ENCODE measurements at regions not wholly inside any gene's neighbourhood (a gene's known extent, or its start where the extent isn't known, plus 50 kb on each side); places are given as distances from the start of the nearest gene placed in this dataset.

DNA sequence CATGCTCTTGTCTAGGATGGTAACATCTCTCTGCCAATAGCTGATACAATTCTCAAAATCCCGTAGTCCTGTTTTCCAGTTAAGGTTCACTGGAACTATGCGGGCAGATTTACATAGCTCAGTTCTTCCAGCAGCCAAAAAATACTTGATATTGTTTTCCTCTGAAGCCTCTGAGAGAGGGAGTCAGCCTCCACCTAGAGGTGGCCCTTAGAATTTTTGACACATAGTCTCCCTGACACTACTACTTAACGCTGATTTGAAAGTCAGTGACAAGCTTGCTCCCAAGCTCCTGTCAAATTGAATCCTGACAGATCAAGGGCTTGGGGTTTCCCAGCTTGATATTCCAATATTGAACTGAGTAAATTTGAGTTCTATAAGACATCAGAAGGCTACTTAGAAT, 1780.1 kb downstream of the TP53TG3F start:
- Mint-ChIP-seq H3K4me1 (ENCODE audit: low read depth) (no peaks in the 10 kb centered on the region), H3K4me3 (no peak overlapping the region), H3K9me3 (peaks cover 11% of the 10 kb centered on the region), H3K27me3 (ENCODE audit: low read depth) (no peaks in the 10 kb centered on the region), H3K36me3 (ENCODE audit: insufficient read depth) (no peaks in the 10 kb centered on the region)
- DNase-seq: no peak
- ATAC-seq: no peak

DNA sequence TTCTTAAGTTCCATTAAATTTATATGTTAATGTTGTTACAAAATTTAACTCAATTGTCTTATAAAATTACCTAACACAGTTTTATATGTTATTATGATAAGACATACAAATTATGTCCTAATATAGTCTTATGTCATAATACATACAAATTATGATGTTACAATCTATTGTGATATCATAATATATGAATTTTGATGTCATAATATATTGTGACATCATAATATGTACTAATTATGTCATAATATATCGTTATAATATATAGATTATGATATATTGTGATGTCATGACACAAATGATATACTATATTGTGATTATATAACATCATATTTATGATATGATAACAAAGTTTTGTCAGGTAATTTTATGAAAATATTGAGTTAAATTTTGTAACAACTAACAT, 1789.6 kb downstream of the TP53TG3F start:
- Mint-ChIP-seq H3K9me3 (peaks cover 11% of the 10 kb centered on the region), H3K36me3 (ENCODE audit: insufficient read depth) (no peaks in the 10 kb centered on the region), H3K4me3 (no peak overlapping the region), H3K4me1 (ENCODE audit: low read depth) (no peaks in the 10 kb centered on the region), H3K27me3 (ENCODE audit: low read depth) (no peaks in the 10 kb centered on the region)
- no peak for ATAC-seq
- DNase-seq: no peak

DNA sequence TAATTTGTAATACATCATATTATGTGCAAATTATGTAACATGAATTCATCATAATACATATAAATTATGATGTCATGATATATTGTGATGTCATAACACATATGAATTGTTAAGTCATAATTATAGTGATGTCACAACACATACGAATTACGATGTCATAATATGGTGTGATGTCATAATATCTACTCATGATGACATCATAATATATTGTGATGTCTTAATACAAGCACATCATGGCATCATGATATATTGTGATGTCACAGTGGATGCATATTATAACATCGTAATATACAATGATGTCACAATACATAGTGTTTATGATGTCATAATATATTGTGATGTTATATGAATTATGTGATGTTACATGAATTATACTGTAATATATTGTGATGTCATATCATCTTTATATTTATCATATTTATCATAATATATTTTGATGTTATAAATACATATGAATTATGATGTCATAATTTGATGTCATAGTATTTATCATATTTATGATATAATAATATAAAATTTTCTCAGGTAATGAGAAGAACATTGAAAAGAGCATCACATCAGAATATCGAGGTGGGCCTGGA, 1793.0 kb downstream of the TP53TG3F start:
- Mint-ChIP-seq H3K4me1 (ENCODE audit: low read depth) (no peaks in the 10 kb centered on the region), H3K4me3 (no peak overlapping the region)

DNA sequence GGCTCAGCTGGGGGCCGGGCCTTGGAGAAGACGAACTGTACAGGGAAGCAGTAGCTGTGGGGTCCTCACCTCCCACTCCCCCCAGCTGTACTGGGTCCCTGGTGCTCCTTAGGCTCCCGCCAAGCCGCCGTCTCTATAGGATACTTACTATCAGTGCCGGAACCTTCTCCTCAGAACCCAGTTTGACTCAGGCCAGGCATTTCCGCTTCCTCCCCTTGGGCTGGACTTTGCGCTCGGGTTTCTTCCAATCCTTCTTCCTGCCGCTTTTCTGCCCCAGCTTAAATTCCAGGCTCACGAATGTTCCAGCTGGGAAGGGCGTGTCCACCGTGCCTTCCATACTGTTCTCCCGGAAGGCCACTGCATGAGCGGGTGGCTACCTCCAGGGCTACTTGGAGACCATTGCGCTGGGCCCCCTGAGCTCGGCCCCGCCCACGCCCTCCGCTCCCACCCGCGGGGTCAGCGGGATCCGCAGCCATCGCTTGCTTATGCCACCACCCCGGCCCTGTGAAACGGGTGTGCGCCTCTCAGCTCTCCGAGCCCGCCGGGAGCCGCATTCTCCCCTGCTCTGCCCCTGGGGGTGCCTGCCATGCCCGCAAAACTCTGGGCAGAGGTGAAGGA, 1795.9 kb downstream of the TP53TG3F start:
- ATAC-seq (no peak), DNase-seq (no peak)
- H3K4me3 Mint-ChIP-seq: no peak overlapping the region
- H3K4me1 Mint-ChIP-seq (ENCODE audit: low read depth): no peaks in the 10 kb centered on the region
- peaks cover 36% of the 10 kb centered on the region for H3K9me3 Mint-ChIP-seq
- H3K36me3 Mint-ChIP-seq (ENCODE audit: insufficient read depth): no peaks in the 10 kb centered on the region
- H3K27me3 Mint-ChIP-seq (ENCODE audit: low read depth): no peaks in the 10 kb centered on the region

More for the DNA sequence above, 1793.0 kb downstream of the TP53TG3F start:
- Mint-ChIP-seq H3K36me3 (ENCODE audit: insufficient read depth) (no peaks in the 10 kb centered on the region), H3K27me3 (ENCODE audit: low read depth) (no peaks in the 10 kb centered on the region), H3K9me3 (peaks cover 22% of the 10 kb centered on the region)
- ATAC-seq: no peak
- DNase-seq: no peak

DNA sequence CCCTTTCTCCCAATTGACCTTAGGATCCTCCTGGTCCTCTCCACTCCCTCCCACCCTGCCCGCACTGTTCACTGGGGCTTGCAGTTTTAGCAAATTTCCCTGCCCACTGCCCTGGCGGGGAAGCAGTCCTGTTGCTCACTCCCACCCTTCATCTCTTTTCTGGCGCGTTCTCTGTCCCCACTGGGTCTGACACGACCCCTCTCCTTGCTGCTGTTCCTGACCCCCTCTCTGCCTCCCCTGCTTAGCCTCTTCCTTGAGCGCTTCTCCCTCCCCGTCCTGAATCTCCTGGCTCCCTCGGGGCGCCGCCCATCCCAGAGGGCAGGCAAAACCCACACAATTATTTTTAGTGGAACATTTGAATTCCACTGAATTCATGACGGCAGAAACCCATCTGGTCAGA, 1796.4 kb downstream of the TP53TG3F start:
- ATAC-seq (no peak), DNase-seq (no peak)
- Mint-ChIP-seq H3K4me3 (no peak overlapping the region), H3K27me3 (ENCODE audit: low read depth) (no peaks in the 10 kb centered on the region), H3K9me3 (peaks cover 41% of the 10 kb centered on the region), H3K4me1 (ENCODE audit: low read depth) (no peaks in the 10 kb centered on the region), H3K36me3 (ENCODE audit: insufficient read depth) (no peaks in the 10 kb centered on the region)

DNA sequence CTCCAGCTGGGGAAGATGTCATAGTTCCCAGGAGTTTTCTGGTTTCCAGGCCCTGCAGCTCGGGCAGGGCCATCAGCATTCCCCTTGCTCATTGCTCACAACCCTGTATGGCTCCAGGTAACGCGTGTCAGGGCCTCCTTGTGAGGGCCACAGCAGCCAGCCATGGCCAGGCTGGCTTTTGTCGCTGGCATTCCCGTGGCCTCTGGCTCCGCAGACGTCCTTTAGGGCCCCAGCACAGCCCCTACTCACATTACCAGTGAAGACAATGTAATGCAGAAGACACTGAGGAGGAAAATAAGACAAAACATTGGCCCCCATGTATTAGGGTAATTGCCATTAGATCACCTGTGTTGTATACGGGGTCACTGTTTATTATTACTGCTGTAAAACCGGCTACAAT, 1799.0 kb downstream of the TP53TG3F start:
- ATAC-seq: no peak
- H3K4me3 Mint-ChIP-seq: no peak overlapping the region
- DNase-seq: no peak
- H3K27me3 Mint-ChIP-seq (ENCODE audit: low read depth): no peaks in the 10 kb centered on the region
- H3K9me3 Mint-ChIP-seq: peaks cover 44% of the 10 kb centered on the region
- no peaks in the 10 kb centered on the region for H3K36me3 Mint-ChIP-seq (ENCODE audit: insufficient read depth)
- H3K4me1 Mint-ChIP-seq (ENCODE audit: low read depth): no peaks in the 10 kb centered on the region

DNA sequence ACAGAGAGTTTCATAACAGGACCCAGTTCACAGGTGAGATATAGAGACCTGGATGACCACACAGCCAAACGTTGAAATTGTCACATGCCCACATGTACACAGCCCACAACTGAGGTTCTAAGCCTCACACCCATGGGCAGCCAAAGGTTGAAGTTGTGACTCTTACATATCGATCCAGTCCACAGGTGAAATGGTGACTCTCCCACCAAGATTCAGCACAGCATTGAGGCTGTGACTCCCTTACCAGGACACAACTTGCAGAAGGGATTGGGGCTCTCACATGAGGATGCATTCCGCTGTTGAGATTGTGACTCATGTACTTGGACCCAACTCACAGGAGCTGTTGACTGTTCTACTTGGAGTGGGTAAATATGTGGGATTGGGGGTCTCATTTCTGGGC, 1836.4 kb downstream of the TP53TG3F start:
- ATAC-seq (no peak), DNase-seq (no peak)
- no peaks in the 10 kb centered on the region for H3K36me3 Mint-ChIP-seq (ENCODE audit: insufficient read depth)
- H3K4me1 Mint-ChIP-seq (ENCODE audit: low read depth): no peaks in the 10 kb centered on the region
- H3K4me3 Mint-ChIP-seq: no peak overlapping the region
- no peaks in the 10 kb centered on the region for H3K27me3 Mint-ChIP-seq (ENCODE audit: low read depth)
- H3K9me3 Mint-ChIP-seq: peaks cover 4% of the 10 kb centered on the region

DNA sequence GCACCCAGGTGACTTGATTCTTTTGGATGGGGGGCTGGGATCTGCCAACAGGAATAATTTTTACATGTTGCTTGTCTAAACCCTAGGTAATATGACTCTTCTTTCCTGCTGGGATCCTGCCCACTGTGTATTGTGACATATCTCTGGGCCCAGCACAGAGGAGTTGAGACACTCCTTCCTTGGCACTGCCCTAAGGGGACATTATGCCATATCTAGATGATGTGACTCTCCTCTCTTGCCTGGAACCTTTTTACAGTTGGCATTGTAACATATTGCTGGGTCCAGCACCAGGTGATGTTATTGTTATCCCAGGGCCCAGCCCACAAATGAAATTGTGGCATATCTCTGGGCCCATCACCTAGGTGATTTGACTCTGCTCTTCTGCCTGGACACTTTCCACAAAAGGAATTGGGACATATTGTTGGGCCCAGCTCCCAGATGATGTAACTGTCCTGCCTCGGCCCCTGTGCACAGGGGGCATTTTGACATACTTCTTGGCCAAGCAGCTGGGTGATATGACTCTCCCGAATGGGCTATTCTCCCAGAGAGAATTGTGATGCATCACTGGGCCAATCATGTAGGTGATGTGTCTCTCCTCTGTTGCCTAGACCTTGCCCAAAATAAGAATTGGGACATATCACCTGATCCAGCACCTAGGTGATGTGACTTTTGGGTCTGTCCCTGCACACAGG, 1837.7 kb downstream of the TP53TG3F start:
- no peak overlapping the region for H3K4me3 Mint-ChIP-seq
- ATAC-seq (no peak), DNase-seq (no peak)
- H3K4me1 Mint-ChIP-seq (ENCODE audit: low read depth): no peaks in the 10 kb centered on the region
- H3K27me3 Mint-ChIP-seq (ENCODE audit: low read depth): no peaks in the 10 kb centered on the region
- H3K36me3 Mint-ChIP-seq (ENCODE audit: insufficient read depth): no peaks in the 10 kb centered on the region
- H3K9me3 Mint-ChIP-seq: peaks cover 4% of the 10 kb centered on the region

DNA sequence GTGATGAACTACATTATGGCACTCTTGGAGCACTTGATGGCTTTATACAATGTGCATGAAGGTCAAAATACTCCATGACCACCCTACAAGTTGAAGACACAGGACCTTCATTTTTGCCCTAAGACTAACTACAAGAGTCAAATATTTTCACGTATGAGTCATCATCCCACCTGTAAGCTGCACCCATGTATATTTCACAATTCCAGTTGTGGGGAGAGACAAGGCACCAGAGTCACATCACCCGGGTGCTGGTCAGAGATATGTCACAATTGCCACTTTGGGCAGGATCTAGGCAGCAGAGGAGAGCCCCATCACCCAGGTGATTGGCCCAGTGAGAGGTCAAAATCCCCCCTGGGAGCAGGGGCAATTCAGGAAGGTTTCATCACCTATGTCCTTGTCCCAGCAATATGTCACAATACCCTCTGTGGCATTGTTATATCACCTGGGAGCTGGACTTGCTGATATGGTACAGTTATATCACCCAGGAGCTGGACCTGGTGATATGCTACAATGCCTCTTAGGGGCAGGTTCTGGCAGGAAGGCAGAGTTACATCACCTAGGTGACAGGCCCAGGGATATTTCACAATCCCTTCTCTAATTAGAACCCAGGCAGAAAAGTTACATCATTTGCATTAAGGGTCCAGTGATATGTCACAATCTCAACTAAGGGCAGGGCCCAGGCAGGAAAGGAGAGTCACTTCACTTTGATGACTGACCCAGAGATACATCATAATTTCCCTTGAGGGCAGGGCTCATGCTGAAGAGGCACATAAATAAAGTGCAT, 1839.2 kb downstream of the TP53TG3F start:
- no peak for ATAC-seq
- Mint-ChIP-seq H3K9me3 (peaks cover 4% of the 10 kb centered on the region), H3K36me3 (ENCODE audit: insufficient read depth) (no peaks in the 10 kb centered on the region), H3K27me3 (ENCODE audit: low read depth) (no peaks in the 10 kb centered on the region), H3K4me1 (ENCODE audit: low read depth) (no peaks in the 10 kb centered on the region), H3K4me3 (no peak overlapping the region)
- DNase-seq: no peak

DNA sequence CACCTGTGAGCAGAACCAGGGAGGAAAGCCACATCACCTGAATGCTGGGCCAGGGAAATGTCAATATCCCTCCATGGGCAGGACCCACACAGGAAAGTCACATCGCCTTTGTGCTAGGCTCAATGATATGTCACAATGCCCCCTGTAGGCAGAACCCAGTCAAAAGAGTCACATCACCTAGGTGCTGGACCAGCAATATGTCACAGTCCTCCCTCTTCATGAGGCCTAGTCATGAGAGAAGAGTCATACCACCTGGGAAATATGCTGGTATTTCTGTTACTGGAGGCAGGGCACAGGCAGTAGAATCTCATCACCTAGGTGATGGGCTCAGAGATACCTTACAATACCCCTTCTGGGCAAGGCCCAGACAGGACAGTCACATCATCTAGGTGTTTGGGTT, 1843.4 kb downstream of the TP53TG3F start:
- DNase-seq (no peak), ATAC-seq (no peak)
- peaks cover 16% of the 10 kb centered on the region for H3K9me3 Mint-ChIP-seq
- H3K36me3 Mint-ChIP-seq (ENCODE audit: insufficient read depth): no peaks in the 10 kb centered on the region
- H3K4me3 Mint-ChIP-seq: no peak overlapping the region
- no peaks in the 10 kb centered on the region for H3K4me1 Mint-ChIP-seq (ENCODE audit: low read depth)
- no peaks in the 10 kb centered on the region for H3K27me3 Mint-ChIP-seq (ENCODE audit: low read depth)

DNA sequence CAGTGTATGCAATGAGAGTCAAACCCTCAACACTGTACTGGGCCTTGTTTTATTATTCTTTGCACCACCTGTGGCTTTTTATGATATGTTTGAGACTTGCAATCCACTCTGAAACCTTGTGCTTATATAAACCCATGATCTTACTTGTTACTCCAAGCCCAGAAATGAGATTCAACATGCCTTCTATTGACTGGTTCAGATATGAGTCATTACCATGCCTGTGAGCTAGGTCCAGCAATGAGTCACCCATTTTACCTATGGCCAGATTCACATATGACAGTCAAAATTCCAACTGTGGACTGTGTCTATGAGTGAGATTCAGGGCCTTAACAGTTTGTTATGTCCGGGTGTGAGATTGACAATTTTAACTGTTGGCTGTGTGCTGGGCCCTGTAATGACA, 1846.1 kb downstream of the TP53TG3F start:
- H3K9me3 Mint-ChIP-seq: peaks cover 20% of the 10 kb centered on the region
- no peak for ATAC-seq

DNA sequence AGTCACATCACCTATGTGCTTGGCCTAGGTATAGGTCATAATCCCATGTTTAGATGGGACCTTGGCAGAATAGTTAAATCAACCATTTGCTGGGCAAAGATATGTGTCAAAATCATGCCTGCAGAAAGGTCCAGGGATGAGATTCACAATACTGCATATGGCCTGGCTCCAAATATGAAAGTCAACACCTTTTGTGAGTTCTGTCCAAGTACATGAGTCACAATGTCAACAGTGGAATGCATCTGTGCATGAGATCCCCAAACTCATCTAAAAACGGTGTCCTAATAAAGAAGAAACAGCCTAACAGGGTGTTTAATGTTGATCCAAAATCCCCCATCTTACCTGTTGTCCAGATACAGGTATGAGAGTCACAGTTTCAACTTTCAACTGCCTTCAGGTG, 1847.5 kb downstream of the TP53TG3F start:
- Mint-ChIP-seq H3K4me3 (no peak overlapping the region), H3K9me3 (peaks cover 20% of the 10 kb centered on the region), H3K27me3 (ENCODE audit: low read depth) (no peaks in the 10 kb centered on the region), H3K4me1 (ENCODE audit: low read depth) (no peaks in the 10 kb centered on the region), H3K36me3 (ENCODE audit: insufficient read depth) (no peaks in the 10 kb centered on the region)
- ATAC-seq: no peak
- DNase-seq: no peak

More for the DNA sequence above, 1846.1 kb downstream of the TP53TG3F start:
- Mint-ChIP-seq H3K27me3 (ENCODE audit: low read depth) (no peaks in the 10 kb centered on the region), H3K4me1 (ENCODE audit: low read depth) (no peaks in the 10 kb centered on the region), H3K36me3 (ENCODE audit: insufficient read depth) (no peaks in the 10 kb centered on the region), H3K4me3 (no peak overlapping the region)
- DNase-seq: no peak

DNA sequence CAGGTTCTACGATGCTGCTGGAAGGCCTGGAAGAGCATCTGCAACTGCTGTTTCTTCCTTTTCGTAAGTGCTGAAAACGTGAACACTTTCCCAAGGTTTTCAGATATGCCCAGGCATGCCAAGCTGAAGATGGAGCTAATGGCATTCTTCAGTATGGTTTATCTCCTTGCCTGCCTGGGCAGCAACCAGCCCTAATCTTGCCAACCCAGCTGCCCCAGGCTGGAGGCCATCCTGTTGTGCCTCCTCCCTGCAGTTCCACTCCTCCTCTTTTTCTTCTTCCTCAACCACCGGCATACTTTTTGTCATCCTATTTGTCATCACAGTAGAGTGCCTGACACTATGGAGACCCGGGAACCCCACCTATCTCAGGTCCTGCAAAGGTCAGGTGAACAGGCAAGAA, 1849.3 kb downstream of the TP53TG3F start:
- no peaks in the 10 kb centered on the region for H3K36me3 Mint-ChIP-seq (ENCODE audit: insufficient read depth)
- ATAC-seq: no peak
- DNase-seq: no peak
- H3K27me3 Mint-ChIP-seq (ENCODE audit: low read depth): no peaks in the 10 kb centered on the region
- no peaks in the 10 kb centered on the region for H3K4me1 Mint-ChIP-seq (ENCODE audit: low read depth)
- peaks cover 33% of the 10 kb centered on the region for H3K9me3 Mint-ChIP-seq
- H3K4me3 Mint-ChIP-seq: no peak overlapping the region

DNA sequence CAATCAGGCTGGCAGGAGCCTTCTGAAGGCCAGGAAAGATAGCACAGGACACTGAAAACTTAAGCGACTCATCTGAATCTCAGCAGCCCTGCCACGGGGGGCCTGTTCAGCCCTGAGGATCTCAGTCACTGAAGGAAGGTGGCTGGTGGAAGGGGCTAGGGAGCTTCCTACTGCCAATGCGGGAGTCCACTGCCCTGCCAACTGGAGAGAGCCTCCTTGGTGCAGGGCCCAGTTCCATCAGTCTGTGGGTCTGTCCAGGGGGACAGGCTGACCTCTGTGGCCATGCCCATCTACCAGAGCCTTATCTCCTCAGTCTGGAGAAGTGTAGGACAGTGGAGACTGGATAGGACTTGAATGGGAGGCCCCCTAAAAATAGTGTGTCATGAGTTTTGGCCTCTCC, 1851.6 kb downstream of the TP53TG3F start:
- Mint-ChIP-seq H3K4me3 (no peak overlapping the region), H3K36me3 (ENCODE audit: insufficient read depth) (no peaks in the 10 kb centered on the region), H3K4me1 (ENCODE audit: low read depth) (no peaks in the 10 kb centered on the region), H3K27me3 (ENCODE audit: low read depth) (no peaks in the 10 kb centered on the region), H3K9me3 (peaks cover 32% of the 10 kb centered on the region)
- no peak for ATAC-seq
- DNase-seq: no peak

Measured in activated T-cell treated with anti-CD3 and anti-CD28 coated beads, Interleukin-2, amount 50 U/mL, for 4 hours (primary cell).